HG03159 (cell line): ENCODE measurements at regions not wholly inside any gene's neighbourhood (a gene's known extent, or its start where the extent isn't known, plus 50 kb on each side); places are given as distances from the start of the nearest gene placed in this dataset.

ENCODE experiments used
- ATAC-seq: cut with Tn5 transposase; IDR thresholded peaks from one replicate; pipeline ENCODE4 v1.9.1; 2021; ENCODE audit warnings: mild to moderate bottlenecking, moderate library complexity; ENCODE audit not compliant: unreplicated experiment

- no peak for ATAC-seq
Observed at GRCh38 chr16:5589812-5590373, 492.3 kb upstream of the EEF2KMT start.

GRCh38 chr16:5584109-5584508, 486.5 kb upstream of the EEF2KMT start:
- no peak for ATAC-seq

DNA sequence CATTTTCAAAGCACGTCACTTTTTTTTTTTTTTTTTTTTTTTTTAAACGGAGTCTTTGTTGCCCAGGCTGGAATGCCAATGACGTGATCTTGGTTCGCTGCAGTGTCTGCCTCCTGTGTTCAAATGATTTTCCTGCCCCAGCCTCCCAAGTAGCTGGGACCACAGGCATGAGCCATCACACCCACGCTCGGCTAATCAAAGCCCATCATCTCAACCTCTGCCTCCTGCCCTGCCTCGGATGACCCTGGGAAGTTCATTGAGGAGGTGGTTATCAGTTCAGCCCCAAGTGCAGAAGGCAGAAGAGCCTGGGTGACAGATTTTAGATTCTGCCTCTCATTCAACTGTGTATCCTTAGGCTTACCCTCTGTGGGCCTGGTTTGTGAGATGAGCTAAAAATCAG, 484.9 kb upstream of the EEF2KMT start:
- ATAC-seq, result no peak

GRCh38 chr16:5581908-5582307, 484.3 kb upstream of the EEF2KMT start:
- ATAC-seq, result no peak

DNA sequence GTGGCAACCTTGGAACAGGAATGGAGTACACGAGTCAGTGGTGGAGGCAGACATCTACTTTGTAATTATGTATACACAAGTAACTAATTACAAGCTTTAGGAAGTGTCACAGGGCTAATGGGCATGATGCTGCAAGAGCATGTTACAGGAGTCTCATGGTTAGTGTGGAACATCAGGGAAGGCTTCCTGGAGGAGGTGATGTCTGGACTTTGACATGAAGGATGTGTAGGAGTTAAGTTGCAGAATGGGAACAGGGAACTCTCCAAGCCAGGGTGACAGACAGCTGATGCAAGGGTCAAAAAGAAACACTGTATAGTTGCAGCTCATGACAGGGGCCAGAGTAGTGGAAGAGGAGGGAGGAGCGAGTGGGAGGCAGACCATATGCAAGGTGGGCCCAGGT, 483.8 kb upstream of the EEF2KMT start:
- ATAC-seq, result no peak

DNA sequence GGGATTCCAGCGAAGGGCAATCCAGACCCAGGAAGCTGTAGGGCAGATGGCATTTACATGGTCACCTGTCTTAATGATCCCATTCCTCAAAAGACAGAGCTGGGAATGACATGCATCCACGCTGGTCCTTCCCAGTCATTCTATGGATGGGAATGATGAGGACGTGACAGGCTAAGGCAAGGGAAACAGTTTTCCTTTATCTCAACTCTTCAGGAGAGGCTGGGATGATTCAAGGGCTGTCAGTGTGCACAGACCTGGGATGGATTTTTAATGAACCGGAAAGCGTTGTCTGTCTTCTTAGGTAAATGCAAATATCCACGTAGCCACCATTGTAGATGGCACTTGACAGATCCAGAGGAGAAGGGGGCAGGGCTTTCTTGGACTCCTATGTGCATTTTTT, 483.2 kb upstream of the EEF2KMT start:
- ATAC-seq, result no peak

DNA sequence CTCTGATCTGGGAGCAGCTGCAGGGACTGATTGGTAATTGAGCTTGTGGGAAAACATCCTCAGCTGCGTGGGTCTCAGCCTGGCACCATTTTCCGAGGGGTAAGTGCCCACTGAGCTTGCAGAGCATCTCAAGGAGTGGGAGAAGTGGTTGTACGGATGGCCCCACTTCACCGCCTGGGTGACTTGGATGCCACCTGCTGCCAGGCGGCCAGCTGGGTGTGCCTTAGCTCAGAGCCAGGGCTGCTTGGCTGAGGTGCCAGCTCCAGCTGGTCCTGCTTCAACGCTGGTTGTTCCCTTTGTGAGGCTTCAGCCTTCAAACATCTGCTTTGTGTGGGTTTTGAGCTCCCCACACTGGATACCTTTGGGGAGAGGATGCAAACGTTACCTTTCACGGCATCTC, 482.7 kb upstream of the EEF2KMT start:
- no peak for ATAC-seq

DNA sequence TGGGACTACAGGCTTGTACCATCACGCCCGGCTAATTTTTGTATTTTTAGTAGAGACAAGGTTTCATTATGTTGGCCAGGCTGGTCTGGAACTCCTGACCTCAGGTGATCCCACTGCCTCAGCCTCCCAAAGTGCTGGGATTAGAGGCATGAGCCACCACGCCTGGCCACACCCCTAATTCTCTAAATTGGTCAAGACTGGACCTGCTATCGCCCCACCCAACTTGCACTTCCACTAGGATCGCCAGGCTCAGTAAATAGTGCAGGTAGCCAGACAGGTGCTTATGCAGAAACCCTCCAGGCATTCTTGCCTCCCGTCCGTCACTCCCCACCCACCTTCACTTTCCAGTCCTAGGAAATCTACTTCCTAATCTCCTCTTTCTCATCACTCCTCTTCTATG, 481.4 kb upstream of the EEF2KMT start:
- no peak for ATAC-seq

DNA sequence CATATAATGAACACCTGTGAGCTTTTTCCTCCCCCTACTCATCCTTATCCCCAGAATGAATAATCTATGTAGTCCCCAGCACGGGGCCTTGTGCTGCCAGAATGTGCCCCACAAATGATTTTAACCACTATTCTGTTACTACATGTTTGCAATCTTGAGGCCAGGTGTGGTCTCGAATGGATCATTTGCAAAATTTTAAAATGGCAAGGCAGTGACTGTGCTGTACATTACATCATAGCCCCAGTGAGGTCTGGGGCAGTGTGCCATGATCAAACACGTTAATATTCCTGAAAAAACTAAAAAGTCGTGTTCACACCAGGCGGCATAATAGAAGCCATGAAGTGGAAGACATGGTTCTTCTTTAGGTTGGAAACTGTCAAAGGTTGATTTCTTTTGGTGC, 479.9 kb upstream of the EEF2KMT start:
- no peak for ATAC-seq

DNA sequence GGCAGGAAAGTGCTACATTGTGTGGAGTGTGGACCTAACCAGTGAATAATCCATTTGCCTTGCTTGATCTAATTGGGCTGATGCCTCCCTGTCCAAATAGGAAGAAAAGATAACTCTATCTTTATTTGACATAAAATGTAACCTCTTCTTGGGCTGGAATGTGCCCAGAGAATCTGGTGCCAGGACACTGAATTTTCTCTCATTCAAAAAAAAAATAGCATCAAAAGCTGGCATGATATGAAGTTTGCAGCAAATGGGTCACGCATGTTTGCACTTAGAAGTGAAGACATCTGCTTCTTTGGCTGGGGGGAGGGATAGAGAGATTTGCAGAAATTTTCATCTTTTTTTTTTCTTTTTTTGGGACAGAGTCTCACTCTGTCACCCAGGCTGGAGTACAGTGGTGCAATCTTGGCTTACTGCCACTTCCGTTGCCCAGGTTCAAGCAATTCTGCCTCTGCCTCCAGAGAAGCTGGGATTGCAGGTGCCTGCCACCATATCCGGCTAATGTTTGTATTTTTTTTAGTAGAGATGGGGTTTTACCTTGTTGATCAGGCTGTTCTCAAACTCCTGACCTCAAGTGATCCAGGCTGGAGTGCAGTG, 478.2 kb upstream of the EEF2KMT start:
- no peak for ATAC-seq

DNA sequence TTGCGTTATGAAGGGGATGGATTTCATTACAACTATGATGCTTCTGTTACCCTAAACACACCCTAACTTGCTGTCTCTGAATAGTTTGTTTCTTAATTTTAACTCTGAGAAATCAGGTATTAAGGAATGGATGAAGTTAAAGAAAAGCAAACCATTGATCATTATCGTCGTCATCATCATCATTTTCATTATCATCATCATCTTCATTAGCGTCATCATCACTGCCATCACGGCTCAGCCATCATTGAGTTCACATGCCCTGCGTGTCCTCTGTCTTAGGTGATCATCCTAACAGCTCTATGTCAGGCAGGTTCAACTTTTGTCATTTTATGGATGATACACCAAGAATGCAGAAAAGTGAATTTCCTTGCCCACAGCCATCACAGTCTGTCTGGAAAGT, 477.5 kb upstream of the EEF2KMT start:
- no peak for ATAC-seq

DNA sequence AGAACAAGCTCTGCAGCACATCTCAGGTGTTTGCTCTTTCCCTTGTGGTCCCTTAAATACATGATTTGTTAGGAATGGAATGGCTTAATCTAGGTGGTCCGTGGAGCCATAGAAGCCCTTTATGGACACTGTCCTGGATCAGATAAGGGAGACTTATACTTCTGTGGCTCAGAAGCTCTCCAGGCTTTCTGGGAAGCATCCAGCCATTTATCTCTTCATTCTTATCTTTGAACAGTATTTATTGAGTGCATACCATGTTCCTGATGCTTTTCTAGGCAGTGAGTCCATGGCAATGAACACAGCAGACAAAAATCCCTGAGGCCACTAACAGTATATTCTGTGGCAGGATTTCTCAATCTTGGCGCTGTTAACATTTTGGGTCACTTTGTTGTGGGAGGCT, 474.5 kb upstream of the EEF2KMT start:
- no peak for ATAC-seq

GRCh38 chr16:5571446-5571845, 473.9 kb upstream of the EEF2KMT start:
- ATAC-seq, result no peak

DNA sequence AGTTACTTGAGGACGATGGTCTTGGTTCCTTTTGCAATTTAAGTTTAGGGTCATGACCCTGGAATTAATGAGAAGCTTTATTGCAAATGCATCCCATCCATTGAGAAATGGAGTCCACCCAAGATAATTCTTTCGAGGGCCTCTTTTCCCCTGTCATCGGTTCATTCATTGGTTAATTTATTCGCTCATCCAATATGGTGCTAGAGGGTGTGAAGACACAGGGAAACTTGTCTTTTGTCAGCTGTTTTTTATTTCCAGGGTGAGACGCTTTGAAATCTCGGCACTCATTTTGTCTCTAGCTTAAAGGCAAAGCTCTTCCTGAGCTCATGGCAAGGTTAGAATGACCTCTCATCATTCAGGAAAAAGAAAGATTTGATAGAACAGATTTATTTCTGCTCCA, 464.2 kb upstream of the EEF2KMT start:
- no peak for ATAC-seq

DNA sequence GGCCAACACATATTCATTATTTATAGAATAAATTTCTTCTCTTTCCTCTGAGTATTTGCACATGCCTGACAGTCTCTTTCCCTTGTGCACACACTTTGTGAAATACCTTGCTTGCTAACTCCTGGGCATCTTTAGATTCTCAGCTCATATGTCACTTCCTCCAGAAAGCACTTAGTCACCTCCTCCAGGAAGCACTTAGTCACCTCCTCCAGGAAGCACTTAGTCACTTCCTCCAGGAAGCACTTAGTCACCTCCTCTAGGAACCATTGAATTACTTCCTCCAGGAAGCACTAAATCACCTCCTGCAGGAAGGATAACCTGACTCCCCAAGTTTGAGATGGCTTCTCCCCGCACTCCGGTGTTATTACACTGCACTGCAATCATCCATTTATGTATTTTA, 462.5 kb upstream of the EEF2KMT start:
- no peak for ATAC-seq

DNA sequence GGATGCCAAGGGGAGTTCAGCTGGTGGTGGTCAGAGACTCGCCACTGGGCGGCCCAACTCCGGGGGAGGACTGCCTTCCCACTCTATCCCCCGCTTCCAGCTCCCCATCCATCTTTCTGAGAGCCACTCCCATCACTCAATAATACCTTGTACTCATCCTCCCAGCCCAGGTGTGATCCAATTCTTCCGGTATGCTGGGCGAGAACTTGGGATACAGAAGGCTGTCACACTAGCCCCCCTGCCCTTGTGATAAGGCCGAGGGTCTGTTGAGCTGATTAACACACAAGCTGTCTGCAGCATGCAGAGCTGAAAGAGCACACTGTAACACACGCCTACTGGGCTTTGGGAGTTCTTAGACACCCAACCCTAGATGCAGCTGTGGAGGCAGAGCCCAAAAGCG, 460.4 kb upstream of the EEF2KMT start:
- ATAC-seq, result no peak

DNA sequence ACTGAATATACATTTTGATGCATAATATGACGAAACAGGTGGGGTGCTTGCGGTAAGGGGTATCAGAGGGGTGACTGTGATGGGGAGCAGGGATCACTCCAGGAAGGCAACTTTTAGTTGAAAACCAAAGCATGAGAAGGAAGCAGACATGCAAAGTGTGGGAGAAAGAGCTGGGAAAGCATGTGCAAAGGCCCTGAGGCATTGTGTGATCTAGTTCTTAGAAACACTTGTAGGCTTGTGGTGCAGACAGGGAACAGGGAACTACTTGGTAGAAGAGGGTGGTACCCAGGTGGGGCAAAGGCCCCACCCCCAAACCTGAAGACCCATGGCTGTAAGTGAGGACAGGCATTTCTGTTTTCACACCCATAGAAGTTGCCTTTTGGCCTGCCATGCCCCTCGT, 459.9 kb upstream of the EEF2KMT start:
- no peak for ATAC-seq

GRCh38 chr16:5556158-5556810, 458.7 kb upstream of the EEF2KMT start:
- no peak for ATAC-seq

DNA sequence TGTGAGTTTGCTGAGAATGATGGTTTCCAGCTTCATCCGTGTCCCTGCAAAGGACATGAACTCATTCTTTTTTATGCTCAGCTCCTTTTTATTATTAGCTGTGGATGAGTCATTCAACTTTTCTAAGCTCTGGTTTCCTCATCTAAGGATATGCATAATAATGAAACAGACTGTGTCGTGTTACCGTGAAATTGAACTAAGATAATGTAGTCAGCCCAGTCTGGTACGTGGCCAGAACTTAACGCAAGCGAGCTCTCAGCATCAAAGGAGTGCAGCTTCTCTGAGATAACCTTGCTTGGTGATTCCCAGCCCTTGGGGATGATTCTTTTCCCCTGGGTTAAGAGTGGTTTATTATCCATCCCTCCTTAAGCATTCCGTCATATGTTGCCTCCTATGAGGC, 454.3 kb upstream of the EEF2KMT start:
- ATAC-seq, result no peak

DNA sequence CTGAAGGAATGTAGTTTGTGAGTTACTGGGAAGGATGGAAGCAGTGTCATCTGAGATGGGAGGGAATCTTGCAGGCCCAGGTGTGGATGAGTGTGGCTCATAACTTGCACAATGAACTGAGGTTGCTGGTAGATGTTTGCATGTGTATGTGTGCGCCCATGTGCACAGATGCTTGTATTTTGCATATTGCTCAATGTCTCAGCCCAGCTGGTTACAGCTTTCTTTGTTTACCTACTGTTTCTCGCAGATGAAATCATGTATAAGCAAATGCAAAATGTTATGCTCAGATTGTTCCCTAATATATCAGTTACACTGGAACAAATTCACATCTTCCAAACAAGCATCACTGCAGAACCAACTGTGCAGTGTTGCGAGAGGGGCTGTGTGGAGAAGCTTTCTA, 452.2 kb upstream of the EEF2KMT start:
- no peak for ATAC-seq

DNA sequence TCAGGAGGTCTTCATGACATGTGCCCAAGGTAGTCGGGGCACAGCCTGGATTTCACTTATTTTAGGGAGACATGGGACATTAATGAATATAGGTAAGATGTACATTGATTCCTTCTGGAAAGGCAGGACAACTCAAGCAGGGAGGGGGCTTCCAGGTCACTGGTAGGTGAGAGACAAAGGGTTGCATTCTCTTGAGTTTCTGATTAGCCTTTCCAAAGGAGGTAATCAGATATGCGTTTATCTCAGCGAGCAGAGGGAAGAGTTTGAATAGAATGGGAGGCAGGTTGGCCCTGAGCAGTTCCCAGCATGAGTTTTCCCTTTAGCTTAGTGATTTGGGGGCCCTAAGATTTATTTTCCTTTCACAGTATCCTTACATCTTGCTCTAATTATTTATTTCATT, 443.8 kb upstream of the EEF2KMT start:
- no peak for ATAC-seq

DNA sequence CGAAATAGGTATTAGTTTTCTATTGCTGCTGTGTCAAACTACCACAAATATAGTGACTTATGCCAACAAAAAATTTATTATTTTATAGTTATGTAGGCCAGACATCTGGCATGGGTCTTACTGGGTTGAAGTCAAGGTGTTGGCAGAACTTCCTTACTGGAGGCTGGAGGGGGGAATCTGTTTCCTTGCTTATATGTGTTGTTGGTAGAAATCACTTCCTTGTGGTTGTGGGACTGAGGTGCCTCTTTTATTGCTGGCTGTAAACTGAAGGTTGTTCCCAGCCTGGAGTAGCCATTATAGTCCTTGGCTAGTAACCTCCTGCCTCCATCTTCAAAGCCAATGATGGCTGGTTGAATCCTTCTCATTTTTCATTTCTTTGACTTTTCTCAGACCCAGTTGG, 439.8 kb upstream of the EEF2KMT start:
- no peak for ATAC-seq
